AG04449 (cell line): ENCODE measurements at regions not wholly inside any gene's neighbourhood (a gene's known extent, or its start where the extent isn't known, plus 50 kb on each side); places are given as distances from the start of the nearest gene placed in this dataset.

Experiments
- CTCF ChIA-PET: fragments of 350-600 bp; formaldehyde crosslinking; extraction: SDS; loops from one replicate; lab custom pipeline; 2021; ENCODE audit warnings: antibody characterized with exemption; lab: Yijun Ruan, JAX
- POLR2A ChIA-PET: fragments of 400-600, 350-600 bp; formaldehyde crosslinking; extraction: SDS; loops from one replicate; lab custom pipeline; 2020; ENCODE audit warnings: antibody characterized with exemption, inconsistent platforms; lab: Yijun Ruan, JAX
- DNase-seq: peaks from one replicate; pipeline ENCODE4 v3.0.0-alpha.2; 2010; ENCODE audit warnings: low read depth, low spot score
- H3K4me3 ChIP-seq: 2 replicates; pipeline ENCODE4 v1.5.1; 2011; ENCODE audit warnings: low read depth, mild to moderate bottlenecking, control low read depth, low read length
- TF ChIP-seq, protein P1 (sequence below): IDR thresholded peaks from one replicate; pipeline ENCODE4 v1.5.1; 2011; ENCODE audit warnings: mild to moderate bottlenecking, moderate library complexity, low read length, control low read depth, inconsistent platforms; ENCODE audit not compliant: insufficient read depth; ENCODE audit errors: missing control alignments

DNA sequence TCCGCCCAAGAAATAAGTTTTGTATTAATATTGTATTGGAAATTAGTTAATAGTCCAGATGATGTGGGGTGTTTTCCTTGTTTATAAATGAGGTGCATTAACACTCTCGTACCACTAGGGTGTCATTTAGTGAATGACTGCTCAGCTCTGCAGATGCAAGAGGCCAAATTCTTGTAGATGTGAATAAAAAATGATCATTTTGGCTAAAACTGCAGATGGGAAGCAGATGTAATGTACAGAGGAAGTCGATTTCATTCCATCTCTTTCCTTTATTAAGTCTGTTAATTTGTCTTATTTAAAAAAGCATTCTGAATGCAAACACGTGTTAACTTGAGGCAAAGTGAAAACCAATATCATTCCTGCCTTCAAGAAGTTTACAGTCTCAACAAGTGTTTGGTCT is 108.1 kb downstream of the DHX15 start:
- POLR2A ChIA-PET: no interaction called here
- no peak overlapping the region for H3K4me3 ChIP-seq
- no peak for DNase-seq
- CTCF ChIA-PET: interaction anchor here (1.0 to 4.7 kb wide), 10 partner anchors 12 to 668 kb away, joined by 3 to 63 read pairs (median 4); partner anchors contain the start of gene DHX15
- TF ChIP-seq, protein P1, sequence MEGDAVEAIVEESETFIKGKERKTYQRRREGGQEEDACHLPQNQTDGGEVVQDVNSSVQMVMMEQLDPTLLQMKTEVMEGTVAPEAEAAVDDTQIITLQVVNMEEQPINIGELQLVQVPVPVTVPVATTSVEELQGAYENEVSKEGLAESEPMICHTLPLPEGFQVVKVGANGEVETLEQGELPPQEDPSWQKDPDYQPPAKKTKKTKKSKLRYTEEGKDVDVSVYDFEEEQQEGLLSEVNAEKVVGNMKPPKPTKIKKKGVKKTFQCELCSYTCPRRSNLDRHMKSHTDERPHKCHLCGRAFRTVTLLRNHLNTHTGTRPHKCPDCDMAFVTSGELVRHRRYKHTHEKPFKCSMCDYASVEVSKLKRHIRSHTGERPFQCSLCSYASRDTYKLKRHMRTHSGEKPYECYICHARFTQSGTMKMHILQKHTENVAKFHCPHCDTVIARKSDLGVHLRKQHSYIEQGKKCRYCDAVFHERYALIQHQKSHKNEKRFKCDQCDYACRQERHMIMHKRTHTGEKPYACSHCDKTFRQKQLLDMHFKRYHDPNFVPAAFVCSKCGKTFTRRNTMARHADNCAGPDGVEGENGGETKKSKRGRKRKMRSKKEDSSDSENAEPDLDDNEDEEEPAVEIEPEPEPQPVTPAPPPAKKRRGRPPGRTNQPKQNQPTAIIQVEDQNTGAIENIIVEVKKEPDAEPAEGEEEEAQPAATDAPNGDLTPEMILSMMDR: peak; percentile 41

DNA sequence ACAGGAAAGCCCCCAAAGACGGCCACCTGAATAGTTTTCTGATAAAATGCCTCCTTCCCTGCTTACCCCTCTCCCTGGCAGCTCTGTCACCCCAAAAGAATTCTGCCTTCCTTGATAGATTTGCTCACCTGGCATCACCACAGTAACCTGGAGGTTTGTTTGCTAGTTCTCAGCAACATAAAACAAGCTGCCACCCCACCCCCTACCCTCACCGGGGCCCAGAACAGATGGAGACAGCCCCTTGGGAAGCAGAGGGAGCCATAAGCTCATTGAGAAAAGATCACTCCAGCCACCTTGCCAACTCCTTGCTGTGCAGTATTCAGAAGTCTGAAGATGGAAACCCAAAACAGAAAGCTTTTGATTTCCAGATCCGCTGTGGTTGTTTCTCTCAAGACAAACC is 108.6 kb downstream of the DHX15 start:
- POLR2A ChIA-PET: no interaction called here
- TF ChIP-seq, protein P1: no peak
- CTCF ChIA-PET: interaction anchor here (0.9 to 4.7 kb wide), 11 partner anchors 13 to 669 kb away, joined by 3 to 63 read pairs (median 4); partner anchors contain the start of gene DHX15
- DNase-seq: no peak
- H3K4me3 ChIP-seq: no peak overlapping the region

DNA sequence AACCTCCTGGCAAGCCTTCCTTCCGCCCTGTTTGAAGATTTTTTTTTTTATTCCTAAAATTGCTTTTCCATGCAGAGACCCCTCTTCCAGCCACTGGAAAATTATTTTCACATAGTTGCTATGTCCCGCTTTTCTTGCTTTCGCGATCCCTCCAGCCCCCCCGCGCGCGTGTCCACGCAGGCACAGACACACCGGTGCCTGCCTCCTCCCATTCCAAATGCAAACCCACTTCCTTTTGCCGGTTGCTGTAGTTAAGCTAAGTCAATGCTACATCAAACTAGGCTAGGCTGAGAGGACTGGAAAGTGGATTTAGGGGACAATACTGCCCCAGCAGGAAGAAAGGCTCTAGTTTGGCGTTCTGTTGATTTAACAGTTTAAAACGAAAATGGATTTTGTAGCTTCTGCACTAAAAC is 111.0 kb downstream of the DHX15 start:
- no peak for DNase-seq
- H3K4me3 ChIP-seq: peak overlapping the region; percentile 66
- TF ChIP-seq, protein P1: no peak
- POLR2A ChIA-PET: no interaction called here
- CTCF ChIA-PET: interaction anchor here (0.9 to 1.7 kb wide), 7 partner anchors 9 to 1514 kb away, joined by 3 to 6 read pairs (median 3); no protein-coding TSS in a partner anchor

DNA sequence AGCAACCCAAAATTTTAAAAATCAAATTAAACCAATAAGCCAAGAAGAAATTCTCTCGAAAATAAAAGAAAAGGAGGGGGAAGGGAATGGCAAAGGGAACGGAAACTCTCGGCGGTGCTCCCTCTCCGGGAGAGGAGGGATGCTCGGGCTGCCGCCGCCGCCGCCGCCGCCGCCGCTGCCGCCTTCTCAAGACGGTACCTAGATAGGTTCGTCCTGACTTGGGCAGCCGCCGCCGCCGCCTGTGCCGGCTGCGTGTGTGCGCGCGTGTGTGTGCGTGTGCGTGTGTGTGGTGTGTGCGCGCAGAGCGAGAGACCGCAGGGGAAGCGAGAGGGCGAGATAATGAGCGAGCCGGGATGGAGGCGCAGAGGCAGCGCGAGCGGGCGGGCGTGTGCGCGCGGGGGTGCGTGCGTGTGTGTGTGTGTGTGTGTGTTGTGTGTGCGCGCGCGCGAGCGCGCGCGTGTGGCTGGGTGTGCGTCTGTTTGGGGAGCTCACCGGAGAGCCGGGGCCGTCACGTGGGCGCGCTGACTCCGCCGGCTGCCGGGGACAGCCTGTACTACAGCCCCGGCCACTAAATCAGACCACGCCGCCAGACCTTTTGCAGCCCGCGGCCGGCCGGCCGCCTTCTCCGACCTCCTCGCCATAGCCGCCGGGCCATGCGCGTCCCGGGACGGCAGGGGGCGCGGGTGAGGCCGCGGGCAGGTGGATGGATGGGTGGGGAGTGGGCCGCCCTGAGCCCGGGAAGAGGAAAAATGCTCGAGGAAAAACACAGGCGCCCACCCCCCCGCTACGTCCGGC is 111.6 kb downstream of the DHX15 start:
- ChIA-PET POLR2A (no interaction called here), CTCF (interaction anchor here (0.9 to 1.7 kb wide), 7 partner anchors 9 to 1513 kb away, joined by 3 to 6 read pairs (median 3); no protein-coding TSS in a partner anchor)
- DNase-seq: no peak
- peak overlapping the region; percentile 66 for H3K4me3 ChIP-seq
- TF ChIP-seq, protein P1: peak; percentile 73

DNA sequence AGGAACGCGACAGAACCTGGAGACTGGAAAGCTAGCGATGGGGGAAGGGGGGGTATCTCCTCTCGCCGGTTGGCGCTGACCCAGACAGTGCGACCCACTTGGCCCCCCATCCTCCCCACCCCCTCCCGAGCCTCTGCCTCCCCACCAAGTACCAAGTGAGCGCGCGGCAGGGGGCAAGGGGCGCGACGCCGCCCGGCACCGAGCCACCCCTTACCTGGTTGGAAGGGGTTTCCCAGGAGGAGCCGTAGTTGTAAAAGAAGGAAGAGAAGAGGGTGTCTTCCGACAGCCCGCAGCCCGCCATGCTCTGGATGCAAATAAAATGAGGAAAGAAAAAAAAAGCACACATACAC is 112.2 kb downstream of the DHX15 start:
- TF ChIP-seq, protein P1: no peak
- peak overlapping the region; percentile 66 for H3K4me3 ChIP-seq
- POLR2A ChIA-PET: no interaction called here
- DNase-seq: no peak
- CTCF ChIA-PET: interaction anchor here (1.0 to 2.3 kb wide), 6 partner anchors 8 to 673 kb away, joined by 3 to 6 read pairs (median 4); no protein-coding TSS in a partner anchor

DNA sequence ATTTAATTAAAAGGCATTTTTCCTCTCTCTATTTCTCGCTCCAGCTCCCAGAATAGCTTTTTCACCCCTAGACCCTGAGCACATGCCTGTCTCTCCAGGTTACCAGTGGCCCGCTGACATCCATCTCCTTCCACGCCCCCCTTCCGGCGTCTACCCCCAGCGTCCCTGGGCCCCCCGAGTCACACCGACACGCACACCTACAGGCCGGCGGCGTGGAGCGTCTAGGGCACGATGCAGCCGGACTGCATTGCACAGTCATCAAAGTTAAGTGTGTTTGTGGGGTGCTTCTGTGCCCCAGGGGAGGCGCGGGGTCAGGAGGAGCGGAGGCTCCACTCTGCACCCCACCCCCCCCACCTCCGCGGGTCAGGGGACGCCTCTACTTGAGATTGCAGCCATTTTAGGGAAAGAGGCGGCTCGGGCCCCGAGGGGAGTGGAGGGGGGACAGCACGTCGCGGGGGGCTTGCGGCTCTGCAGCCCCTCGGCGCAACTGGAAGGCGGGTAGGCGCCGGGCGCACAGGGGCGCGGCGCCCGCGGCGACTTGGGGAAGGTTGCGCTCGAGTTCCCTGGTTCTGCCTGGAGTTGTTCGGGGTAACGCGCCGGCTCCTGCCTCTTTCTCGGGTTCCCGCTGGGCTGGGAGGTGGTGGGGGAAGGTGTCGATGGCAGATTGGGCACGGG is 112.7 kb downstream of the DHX15 start:
- H3K4me3 ChIP-seq: peak overlapping the region; percentile 66
- TF ChIP-seq, protein P1: no peak
- POLR2A ChIA-PET: no interaction called here
- CTCF ChIA-PET: interaction anchor here (1.0 to 2.3 kb wide), 7 partner anchors 11 to 1574 kb away, joined by 3 to 11 read pairs (median 4); no protein-coding TSS in a partner anchor
- no peak for DNase-seq
